ENCODE measurements at regions not wholly inside any gene's neighbourhood (a gene's known extent, or its start where the extent isn't known, plus 50 kb on each side); places are given as distances from the start of the nearest gene placed in this dataset.

DNA sequence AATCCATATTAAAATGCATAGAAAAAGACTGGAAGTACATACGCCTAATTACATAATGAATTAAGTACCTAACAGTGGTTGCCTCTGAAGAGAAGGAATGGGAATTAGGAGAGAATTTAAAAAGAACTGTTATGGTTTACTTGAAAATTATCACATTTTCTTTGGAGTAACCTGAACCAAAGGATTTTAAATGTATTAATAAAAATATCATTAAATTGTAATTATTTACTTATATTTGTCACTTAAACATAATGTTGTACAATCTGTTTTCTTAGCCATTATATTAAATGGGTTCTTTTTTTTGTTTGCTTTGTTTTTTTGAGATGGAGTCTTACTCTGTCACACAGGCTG, 114.2 kb upstream of the SLC7A14 start:
- TF ChIP-seq, protein P1, sequence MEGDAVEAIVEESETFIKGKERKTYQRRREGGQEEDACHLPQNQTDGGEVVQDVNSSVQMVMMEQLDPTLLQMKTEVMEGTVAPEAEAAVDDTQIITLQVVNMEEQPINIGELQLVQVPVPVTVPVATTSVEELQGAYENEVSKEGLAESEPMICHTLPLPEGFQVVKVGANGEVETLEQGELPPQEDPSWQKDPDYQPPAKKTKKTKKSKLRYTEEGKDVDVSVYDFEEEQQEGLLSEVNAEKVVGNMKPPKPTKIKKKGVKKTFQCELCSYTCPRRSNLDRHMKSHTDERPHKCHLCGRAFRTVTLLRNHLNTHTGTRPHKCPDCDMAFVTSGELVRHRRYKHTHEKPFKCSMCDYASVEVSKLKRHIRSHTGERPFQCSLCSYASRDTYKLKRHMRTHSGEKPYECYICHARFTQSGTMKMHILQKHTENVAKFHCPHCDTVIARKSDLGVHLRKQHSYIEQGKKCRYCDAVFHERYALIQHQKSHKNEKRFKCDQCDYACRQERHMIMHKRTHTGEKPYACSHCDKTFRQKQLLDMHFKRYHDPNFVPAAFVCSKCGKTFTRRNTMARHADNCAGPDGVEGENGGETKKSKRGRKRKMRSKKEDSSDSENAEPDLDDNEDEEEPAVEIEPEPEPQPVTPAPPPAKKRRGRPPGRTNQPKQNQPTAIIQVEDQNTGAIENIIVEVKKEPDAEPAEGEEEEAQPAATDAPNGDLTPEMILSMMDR (IDR thresholded peaks at IDR 0.05): no peak
- no peak for TF ChIP-seq FOXM1 (IDR thresholded peaks at IDR 0.05; ENCODE audit: low read depth)
- no peak for TF ChIP-seq RXRA (IDR thresholded peaks at IDR 0.05; ENCODE audit: borderline replicate concordance, low read depth)
- TF ChIP-seq MXI1 (IDR thresholded peaks at IDR 0.05; ENCODE audit: low read depth, low read length): no peak
- TF ChIP-seq, protein P2, sequence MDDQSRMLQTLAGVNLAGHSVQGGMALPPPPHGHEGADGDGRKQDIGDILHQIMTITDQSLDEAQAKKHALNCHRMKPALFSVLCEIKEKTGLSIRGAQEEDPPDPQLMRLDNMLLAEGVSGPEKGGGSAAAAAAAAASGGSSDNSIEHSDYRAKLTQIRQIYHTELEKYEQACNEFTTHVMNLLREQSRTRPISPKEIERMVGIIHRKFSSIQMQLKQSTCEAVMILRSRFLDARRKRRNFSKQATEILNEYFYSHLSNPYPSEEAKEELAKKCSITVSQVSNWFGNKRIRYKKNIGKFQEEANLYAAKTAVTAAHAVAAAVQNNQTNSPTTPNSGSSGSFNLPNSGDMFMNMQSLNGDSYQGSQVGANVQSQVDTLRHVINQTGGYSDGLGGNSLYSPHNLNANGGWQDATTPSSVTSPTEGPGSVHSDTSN (IDR thresholded peaks at IDR 0.05): no peak
- TF ChIP-seq, protein P3, sequence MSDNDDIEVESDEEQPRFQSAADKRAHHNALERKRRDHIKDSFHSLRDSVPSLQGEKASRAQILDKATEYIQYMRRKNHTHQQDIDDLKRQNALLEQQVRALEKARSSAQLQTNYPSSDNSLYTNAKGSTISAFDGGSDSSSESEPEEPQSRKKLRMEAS (IDR thresholded peaks at IDR 0.05; ENCODE audit: low read depth): no peak
- TF ChIP-seq TCF12 (IDR thresholded peaks at IDR 0.05): no peak
- no peak for TF ChIP-seq YY1 (IDR thresholded peaks at IDR 0.05; ENCODE audit: low read depth)
- no peak for TF ChIP-seq TAF1 (IDR thresholded peaks at IDR 0.05; ENCODE audit: borderline replicate concordance, low read depth, low read length)
- no peak for TF ChIP-seq EP300 (IDR thresholded peaks at IDR 0.05; ENCODE audit: borderline replicate concordance in 1 of 2, low read depth in 1 of 2, low read length in 1 of 2)
- TF ChIP-seq JUND (IDR thresholded peaks at IDR 0.05): no peak

All from SK-N-SH (cell line).